SU-DHL-6 (cell line): ENCODE measurements at regions not wholly inside any gene's neighbourhood (a gene's known extent, or its start where the extent isn't known, plus 50 kb on each side); places are given as distances from the start of the nearest gene placed in this dataset.

Experiments used
- EZH2phosphoT487 ChIP-seq: fragments of 200-600 bp; sonication (generic), shearing (Covaris generic); conservative IDR thresholded peaks from 2 replicates; pipeline ENCODE4 v1.6.1; 2018; ENCODE audit warnings: mild to moderate bottlenecking, antibody characterized with exemption, low read length, moderate library complexity, mixed read lengths
- TF ChIP-seq, protein P1 (sequence below): fragments of 200-600 bp; sonication (generic); IDR thresholded peaks from one replicate; pipeline ENCODE4 v1.5.1; 2017; ENCODE audit warnings: antibody characterized with exemption, mild to moderate bottlenecking, low read length, moderate library complexity; ENCODE audit not compliant: insufficient read depth, poor library complexity, severe bottlenecking

DNA sequence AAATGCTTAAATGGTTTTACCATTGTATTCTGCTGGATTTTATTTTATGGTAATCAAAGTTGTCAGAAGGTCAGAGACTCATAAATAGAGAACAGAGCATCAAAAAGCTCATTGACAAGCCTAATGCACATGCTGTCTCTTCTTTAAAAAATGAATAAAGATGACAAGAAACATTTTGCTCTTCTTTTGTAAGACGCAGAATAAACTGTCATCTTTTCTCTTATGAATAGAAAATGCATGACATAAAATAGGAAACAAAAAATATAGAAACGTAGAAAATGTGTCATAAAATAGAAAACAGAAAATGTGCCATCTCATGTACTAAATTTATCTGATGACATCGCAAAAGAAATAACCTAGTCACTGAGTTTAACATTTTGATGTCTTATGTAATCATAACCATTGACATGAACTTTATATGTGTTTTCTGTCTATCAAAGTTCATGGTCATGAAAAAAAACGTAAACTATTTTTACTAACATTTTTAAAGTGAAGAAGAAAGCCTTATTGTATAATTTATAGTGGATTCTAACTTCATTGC is 484.1 kb downstream of the TRIML1 start:
- TF ChIP-seq, protein P1, sequence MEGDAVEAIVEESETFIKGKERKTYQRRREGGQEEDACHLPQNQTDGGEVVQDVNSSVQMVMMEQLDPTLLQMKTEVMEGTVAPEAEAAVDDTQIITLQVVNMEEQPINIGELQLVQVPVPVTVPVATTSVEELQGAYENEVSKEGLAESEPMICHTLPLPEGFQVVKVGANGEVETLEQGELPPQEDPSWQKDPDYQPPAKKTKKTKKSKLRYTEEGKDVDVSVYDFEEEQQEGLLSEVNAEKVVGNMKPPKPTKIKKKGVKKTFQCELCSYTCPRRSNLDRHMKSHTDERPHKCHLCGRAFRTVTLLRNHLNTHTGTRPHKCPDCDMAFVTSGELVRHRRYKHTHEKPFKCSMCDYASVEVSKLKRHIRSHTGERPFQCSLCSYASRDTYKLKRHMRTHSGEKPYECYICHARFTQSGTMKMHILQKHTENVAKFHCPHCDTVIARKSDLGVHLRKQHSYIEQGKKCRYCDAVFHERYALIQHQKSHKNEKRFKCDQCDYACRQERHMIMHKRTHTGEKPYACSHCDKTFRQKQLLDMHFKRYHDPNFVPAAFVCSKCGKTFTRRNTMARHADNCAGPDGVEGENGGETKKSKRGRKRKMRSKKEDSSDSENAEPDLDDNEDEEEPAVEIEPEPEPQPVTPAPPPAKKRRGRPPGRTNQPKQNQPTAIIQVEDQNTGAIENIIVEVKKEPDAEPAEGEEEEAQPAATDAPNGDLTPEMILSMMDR, result no peak
- no peak for TF ChIP-seq EZH2phosphoT487
